NCI-H510A treated with DMSO at 0.1 percent for 48 hours (cell line): ENCODE measurements at regions not wholly inside any gene's neighbourhood (a gene's known extent, or its start where the extent isn't known, plus 50 kb on each side); places are given as distances from the start of the nearest gene placed in this dataset.
"Not testable (repeated sequence)": the region's sequence is repeated elsewhere in the genome, so short reads cannot be mapped to it uniquely, and the experiment has no call there.

Experiments used
- DNase-seq: peaks from one replicate; lab custom pipeline; 2025; lab: John Stamatoyannopoulos, UW

DNA sequence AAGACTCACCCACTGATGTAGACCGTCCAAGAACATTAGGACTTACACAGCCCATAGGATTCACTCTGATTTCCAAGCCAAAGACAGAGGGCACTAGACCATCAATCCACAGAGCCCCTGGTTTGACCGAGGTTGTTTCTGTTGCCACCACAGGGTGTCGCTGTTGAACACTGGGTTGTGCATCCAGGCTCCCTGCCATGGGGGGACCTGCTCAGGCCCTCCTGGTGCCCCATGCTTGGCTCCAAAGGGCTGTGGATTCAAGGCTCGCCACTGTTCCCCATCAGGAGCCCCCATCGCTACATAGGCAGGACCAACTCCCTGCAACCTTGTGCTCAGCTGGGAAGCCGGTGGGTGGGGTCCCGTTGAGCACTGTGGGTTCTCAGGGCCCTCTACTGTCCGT, 128.0 kb upstream of the ANO1 start:
- no peak for DNase-seq

DNA sequence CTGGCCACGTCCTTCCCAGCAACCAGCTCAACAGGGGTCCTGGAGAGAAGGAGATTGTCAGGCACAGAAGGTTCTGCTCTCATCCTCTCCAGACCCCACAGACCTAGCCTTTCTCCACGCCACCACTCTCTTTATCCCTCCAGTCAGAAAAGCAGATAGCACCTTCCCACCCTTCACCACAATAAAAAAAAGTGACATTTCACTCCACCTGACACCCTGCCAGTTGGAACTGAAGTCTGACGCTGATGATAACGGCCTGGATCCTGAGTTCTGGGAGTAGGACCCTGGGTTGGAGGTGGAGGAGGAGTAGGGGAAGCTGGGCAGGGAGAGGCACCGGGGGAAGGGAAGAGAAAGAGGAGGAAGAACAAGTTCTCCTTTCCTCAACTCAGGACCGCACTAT, 127.5 kb upstream of the ANO1 start:
- no peak for DNase-seq

DNA sequence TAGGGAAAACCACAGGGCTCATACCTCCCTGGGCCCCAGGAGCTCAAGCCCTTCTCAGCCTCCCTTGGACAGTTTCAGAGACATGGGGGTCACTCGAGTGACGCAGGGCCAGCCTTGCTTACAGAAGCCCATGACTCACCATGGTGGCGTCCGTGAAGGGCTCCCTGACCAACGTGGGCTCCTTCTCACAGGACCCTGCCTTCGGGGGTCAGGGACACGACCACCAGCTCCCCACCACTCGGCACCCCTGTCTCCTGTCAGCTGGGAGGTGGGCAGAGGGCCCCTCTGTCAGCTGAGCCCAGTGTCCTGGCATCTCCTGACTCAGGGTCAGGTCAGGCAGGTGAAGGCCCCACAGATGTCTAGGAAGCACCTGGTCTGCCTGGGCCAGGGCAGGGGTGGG, 126.3 kb upstream of the ANO1 start:
- no peak for DNase-seq

DNA sequence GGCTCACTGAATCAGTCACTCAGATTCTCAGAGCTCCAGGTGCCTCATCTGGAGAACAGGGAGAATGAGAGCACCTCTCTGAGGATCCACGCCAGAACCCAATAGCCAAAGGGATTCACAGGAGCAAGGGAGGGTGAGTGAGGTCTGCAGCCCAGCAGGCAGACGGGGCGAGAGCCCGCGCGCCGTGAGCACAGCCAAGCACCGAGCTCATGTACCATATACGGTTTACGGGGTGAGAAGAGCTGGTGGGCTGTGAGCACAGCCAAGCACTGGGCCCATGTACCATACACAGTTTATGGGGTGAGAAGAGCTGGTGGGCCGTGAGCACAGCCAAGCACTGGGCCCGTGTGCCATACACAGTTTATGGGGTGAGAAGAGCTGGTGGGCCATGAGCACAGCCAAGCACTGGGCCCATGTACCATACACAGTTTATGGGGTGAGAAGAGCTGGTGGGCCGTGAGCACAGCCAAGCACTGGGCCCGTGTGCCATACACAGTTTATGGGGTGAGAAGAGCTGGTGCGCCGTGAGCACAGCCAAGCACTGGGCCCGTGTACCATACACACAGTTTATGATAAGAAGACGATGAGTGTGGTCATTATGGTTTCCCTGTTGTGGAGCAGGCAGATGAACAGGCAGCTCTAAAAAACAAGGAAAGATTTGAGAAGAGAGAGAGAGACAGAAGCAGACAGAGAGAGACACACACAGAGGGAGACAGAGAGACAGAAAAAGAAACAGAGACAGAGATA, 125.7 kb upstream of the ANO1 start:
- not testable (repeated sequence) for DNase-seq

DNA sequence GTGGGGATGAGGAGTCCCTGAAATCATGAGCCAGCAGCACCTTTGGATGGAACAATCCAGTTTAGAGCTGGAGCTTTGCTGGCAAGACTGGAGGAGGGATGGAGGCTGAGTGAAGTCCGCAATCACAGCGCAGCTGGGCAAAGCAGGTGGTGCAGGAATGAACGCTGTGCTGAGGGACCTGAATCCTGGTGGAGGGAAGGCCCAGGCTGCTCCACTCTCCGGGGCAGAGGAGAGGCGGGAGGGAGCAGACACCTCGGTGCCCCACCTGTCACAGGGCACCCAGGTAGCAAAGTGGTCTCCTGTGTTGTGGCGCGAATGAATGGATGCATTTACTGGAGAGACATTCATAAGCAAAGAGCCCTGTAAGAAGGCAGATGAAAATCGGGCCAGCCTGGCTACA, 124.8 kb upstream of the ANO1 start:
- no peak for DNase-seq

DNA sequence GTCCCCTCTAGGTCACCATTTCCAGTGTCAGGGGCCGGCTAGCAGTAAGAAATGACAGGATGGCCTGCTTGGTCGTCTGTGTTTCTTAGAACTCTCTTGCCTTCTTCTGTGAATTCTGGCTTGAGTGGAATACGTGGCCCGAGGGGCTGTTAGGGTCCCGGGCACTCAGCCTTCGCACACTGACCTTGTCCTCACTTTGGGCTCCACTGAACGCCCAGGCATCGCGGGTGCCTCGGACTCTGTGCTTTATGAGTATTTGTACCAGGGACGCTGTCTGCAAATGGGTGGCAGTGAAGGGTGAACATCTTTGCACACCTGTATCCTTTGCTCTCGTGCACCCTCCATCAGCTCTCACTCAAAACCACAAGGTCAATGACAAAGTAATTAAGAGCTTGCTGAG, 123.4 kb upstream of the ANO1 start:
- no peak for DNase-seq

DNA sequence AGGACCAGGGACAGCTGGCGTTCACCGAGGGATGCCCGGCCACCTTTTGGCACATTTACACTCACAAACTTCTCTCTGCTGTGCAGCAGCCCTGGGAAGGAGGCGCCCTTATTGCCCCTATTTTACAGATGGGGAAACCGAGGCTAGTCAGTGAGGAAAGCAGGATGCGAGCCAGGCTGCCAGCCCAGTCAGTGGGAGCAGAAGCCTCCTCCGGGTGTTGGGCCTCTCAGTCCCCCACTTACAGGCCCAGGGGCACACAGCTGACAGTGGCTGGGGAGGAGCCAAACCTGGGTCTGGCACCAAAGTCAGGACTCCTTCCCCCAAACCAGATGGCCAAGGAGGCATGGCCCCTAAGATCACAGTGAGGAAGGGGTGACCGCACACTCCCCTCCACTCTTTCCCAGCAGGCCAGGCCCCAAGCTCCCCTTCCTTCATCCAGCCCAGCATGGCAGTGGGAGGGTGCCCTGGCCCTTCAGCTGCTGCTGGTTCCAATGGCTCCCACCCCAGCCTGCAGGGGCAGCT, 121.4 kb upstream of the ANO1 start:
- DNase-seq = no peak

DNA sequence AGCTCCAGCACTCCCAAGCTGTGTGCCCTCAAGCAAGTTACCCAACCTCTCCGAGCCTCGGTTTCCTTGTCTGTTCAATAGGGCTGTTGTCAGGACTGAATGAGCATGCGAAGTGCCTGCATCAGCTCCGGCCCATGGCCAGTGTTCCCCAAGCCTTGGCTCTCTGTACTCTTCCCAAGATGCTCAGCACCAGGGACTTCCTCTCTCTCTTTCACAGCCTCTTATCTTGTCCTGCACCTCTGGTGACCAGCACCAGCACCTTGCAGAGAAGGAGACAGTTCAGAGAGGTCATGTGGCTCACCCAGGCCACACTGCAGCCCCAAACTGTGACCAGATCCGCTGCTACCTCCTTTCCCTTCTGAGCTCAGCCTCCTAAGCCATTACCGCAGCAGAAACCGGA, 120.3 kb upstream of the ANO1 start:
- DNase-seq = no peak

DNA sequence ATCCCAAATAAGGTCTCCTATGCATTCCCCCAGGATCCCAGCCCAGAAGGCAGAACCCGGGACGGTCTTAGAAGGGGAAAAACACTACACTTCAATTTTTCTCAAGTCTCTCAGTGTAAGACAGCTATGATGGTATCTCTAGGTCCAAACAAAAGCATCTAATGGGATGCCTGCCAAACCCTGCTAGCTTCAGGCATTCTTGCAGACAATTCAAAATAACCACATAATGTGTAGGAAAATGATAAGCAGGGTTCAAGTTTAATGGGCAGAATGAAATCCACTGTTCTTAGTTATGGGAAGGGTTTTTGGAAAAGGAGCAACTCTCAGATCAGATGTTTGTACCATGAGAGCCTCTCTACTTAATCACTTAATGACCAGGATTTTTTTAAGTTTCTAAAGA, 119.8 kb upstream of the ANO1 start:
- DNase-seq = no peak

DNA sequence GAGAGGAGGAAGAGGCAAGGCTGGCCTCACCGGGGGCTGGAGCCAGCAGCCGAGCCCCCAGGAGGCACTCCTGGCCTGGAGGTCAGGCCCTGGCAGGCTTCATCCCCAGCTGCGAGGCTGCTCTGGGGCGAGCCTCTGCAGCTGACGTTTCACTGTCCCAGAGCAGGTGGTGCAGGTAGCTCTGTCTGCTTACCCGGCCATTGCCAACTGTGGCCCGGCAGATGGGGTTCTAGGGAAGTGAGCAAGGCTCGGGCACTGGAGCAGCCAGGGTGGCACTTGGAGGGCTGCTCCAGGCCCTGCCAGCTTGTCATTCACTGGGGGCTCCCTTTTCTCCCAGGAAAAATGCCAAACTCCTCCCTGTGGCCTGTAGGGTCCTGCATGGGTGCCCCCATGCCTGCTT, 118.7 kb upstream of the ANO1 start:
- no peak for DNase-seq

DNA sequence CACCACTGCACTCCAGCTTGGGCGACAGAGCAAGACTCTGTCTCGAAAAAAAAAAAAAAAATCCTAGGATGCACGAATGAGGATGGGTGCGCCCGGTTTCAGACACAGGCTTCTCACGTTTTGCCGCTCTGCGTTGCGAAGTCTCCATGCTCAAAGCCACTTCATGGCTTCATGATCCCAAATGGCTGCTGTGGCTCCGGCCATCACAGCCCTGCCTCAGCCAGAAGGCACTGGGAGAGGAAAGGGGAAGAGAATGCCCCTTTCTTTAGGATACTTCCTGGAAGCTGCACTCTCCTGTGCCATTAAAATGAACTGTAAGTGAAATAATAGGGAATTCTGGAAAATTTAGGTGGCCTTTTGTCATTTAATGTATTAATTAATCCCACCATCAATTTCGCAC, 116.4 kb upstream of the ANO1 start:
- no peak for DNase-seq

DNA sequence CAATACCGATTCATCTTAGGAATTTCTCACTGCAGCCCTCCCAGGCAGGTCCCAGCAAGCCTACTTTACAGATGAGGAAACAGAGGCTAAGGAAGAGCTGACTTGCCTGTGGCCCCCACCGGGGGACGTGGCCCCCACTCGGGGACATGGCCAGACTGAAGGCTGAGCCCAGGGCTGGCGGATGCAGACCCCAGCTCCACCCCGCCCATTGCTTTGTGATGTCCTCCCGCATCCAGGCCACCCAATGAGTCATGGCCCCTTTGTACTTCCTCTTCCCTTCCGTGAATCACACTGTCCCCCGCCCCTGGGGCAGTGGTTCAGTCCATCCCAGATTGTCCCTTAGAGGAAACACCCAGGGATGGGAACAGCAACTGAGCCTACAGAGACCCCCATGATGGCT, 116.0 kb upstream of the ANO1 start:
- no peak for DNase-seq

DNA sequence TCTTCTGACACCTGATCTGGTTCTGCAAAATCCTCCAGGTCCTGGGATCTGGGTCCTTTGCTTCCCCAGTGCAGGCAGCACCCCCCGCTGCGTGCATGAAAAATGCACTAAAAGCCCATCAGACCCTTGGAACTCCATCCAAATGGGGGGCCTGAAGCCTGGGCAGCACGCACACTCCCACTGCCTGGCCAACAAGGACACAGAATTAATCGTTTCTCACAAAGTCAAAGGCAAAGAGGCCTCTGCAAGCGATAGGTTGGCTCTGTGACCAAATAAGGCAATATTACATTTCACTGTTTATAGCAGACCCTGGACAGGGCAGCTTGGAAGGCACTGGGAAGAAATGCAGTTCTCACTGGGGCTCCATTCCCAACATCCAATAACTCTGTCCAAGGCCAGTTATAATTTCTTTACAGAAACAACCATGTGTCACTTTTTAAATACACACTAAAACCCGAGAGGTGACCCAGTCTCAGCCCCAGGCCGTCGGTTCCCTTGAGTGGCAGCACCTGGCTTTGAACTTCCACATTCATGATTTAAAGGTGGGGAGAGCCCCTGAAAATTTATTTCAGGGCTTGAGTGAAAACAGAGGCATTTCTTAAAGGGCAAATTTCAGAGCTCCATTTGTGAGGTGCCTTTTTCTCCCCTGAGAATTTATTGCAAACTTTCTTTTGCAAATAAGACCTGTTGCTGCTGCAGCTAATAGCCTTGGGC, 114.4 kb upstream of the ANO1 start:
- DNase-seq = no peak

DNA sequence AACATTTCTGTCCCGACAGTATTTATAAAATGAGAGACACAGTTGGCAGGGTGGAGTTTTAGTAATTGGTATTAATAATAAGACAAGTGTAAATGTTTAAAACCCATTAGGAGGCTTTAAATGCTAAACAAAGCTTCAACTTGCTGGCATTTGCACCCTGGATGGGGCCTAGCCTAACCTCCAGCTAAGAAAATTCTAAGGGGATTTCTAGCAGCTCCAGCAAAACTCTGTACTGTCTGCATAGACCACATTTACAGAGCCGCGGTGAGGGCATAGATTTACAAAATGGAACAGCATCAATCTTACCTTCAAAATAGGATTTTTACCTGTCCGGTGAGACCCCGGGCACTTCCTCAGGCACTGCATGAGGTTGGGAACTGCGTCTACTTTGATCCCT, 113.9 kb upstream of the ANO1 start:
- DNase-seq = no peak

DNA sequence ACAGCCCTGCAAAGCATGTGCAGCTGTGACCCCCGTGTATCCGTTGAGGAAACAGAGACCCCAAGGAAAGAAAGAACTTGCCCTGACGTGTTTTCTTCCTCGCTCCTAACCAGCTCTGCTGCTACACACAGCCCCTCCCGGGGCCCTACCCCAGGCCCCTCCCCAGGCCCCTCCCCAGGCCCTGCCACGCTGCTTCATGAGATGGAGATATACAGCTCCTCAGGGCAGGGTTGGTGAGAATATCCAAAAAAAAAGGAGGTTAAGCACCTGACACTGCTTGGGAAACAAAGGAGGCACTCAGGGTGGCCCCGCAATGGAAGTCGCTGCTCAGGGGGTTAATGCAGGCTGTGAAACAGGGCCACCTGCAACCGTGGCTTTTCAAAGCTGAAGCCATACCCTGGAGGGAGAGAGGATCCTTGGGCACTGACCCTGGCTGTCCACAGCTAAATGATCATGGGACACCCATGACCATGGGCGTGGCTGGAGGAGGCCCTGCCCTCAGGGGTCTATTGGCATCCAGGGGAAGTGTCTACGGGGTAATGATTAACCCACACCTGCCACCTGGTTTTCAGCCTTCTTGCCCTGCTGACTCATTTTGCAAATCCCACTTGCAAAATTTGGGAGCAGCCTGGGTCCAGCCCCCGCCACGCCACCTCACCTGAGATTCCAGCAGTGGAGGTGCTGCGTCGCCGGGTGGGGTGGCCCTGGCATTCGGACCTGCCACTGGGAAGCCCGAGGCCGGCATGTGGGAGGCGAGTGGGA, 112.1 kb upstream of the ANO1 start:
- DNase-seq = no peak

DNA sequence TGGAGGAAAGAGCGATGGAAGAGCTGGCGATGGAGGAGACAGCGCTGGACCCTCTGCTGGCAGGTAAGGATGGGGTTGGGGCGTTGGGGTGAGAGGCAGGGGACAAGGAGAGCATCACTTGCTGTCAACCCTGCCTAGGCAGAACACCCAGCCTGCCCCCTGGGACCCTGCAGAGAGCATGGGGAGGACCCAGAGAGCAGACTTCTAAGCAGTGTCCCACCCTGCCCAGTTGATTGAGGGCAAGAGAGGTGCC, 111.6 kb upstream of the ANO1 start:
- no peak for DNase-seq

DNA sequence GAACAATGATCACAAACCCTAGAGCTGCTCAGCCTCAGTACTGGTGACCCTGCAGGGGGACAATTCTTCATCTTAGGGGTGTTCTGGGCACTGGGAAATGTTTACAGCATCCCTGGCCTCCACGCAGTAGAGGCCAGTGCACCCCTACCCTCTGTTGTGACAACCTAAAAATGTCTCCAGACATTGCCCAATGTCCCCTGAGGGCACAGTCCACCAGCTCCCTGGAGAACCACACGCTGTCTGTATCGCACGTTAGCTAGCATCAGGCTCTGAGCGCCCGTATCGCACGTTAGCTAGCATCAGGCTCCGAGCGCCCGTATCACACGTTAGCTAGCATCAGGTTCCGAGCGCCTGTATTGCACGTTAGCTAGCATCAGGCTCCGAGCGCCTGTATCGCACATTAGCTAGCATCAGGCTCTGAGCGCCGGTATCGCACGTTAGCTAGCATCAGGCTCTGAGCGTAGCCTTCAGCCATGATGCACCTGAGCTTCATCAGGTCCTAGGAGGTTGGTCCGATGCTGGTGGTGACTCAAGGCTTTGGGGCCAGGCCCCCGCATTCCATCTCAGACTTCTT, 111.1 kb upstream of the ANO1 start:
- DNase-seq = no peak

DNA sequence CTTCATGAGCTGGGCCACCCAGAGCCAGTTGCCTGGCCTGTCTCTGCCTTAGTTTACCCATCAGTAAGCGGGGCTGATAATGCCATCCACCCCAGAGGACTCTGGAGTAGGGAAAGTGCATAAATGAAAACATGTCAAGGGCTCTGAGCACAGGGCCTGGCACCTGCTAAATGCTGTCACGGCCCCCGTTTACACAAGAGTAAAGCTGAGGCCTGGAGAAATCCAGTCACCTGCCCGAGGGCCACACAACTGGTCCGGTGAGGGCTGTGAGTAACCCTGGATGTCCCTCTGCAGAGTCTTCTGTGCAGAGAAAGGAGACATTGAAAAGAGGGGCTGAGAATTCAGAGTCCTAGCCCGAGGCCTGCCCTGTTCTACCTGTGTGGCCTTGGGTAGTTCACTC, 110.6 kb upstream of the ANO1 start:
- no peak for DNase-seq

DNA sequence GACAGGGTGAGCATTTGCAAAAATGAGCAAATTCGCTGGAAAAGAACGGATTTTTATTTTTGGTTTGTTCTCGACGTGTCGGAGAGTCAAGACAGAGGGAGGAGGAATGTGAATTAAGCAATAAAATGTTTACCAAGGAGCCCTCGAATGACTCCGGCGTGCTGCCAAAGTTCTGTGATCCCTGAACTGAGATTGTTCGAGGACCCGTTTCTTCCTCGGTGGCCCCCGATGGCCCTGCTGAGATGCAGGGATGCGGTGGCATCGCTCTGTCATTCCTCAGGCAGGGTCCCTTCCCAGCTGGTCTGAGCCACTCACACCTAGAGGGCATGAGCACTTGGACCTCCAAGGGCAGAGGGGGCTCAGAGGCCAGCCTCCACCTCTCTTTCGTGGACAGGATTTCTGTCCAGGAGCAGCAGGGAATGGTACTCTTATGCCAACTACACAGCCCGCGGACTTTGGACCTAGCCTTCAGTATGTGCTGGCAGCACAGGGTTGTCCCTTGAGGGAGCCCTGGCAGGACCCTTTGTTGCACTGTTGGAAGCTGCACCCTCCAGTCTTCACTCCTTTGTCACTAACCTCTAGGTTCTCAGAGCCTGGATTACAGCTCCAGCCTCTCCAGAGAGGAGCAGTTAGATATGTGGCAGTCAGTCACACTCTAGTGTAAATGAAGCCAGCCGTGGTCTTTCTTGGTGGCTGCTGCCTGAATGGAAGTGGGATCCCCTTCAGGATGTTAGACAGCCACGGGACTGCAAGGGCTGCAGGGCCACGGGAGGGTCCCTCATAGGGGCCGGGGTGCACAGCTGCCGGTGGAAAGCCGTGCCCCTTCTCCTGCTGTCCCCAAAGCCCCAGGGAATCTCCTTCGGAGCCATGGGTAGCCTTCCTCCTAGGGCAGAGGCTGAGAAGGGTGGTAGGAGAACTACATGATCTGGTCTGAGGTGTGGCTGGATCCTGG, 109.4 kb upstream of the ANO1 start:
- DNase-seq = no peak

DNA sequence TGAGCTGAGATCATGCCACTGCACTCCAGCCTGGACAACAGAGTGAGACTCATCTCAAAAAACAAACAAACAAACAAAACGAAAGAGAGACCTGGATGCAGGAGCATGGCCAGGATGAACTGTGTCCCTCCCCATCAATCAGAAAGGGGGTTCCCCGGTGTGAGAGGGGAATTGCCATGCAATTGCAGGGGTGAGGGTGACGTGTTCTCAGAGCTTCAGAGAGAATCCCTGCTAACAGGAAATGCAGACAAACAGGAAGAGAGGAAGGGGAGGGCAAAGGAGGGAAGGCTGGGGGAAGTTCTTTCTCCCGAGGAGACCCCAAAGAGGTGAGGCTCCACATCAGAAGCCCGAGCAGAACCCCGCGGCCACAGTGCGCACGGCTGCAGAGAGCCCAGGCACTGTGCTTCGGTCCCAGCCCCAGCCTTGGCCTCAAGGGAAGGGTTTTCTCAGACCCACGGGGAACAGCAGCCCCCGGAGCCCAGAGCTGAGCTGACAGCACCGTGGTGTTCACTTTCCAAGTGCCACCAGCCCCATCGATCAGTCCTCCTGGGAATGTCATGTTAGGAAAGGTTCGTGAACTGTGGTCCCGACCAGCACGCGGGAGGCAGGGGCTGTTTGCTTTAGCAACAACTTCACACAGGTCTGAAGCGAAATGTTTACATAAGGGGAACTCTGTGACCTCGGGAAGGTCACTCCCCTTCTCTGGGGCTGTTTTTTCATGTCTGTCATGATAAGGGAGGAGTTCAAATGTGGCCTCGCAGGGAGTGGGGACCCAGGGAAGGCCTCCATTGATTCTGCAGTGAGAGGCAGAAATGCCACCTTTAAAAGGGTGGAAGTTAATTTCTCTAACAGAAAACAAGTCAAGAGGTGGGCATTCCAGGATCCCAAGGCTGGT, 108.0 kb upstream of the ANO1 start:
- DNase-seq = no peak
